ENCODE measurements at regions not wholly inside any gene's neighbourhood (a gene's known extent, or its start where the extent isn't known, plus 50 kb on each side); places are given as distances from the start of the nearest gene placed in this dataset.

DNA sequence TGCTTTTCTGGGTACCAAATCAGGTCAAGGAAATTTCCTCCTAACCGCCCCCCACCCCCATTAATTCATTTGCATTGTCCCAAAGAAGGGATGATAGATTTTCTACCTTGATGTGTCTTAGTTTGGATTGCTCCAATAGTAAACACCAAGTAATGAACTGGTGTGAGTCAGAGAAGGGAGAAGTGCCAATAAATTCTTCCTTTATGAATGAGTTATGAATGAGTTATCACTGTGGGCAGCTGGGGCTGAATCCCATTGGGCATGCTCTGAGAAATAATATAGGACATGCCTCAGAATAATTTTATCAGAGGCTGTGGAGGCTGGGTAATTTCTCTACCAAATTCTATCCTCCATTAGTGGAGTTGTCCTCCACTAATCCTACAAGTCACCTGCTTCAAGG, 277.9 kb upstream of the FLRT2 start:
- Mint-ChIP-seq H3K4me3 (no peak overlapping the region), H3K4me1 (peaks cover 37% of the 10 kb centered on the region), H3K27ac (no peak overlapping the region), H3K9me3 (peaks cover 4% of the 10 kb centered on the region), H3K27me3 (ENCODE audit: low read depth) (peaks cover 4% of the 10 kb centered on the region), H3K36me3 (ENCODE audit: low read depth) (no peaks in the 10 kb centered on the region)
- TF ChIP-seq, protein P1, sequence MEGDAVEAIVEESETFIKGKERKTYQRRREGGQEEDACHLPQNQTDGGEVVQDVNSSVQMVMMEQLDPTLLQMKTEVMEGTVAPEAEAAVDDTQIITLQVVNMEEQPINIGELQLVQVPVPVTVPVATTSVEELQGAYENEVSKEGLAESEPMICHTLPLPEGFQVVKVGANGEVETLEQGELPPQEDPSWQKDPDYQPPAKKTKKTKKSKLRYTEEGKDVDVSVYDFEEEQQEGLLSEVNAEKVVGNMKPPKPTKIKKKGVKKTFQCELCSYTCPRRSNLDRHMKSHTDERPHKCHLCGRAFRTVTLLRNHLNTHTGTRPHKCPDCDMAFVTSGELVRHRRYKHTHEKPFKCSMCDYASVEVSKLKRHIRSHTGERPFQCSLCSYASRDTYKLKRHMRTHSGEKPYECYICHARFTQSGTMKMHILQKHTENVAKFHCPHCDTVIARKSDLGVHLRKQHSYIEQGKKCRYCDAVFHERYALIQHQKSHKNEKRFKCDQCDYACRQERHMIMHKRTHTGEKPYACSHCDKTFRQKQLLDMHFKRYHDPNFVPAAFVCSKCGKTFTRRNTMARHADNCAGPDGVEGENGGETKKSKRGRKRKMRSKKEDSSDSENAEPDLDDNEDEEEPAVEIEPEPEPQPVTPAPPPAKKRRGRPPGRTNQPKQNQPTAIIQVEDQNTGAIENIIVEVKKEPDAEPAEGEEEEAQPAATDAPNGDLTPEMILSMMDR (IDR thresholded peaks at IDR 0.05; ENCODE audit: unreplicated experiment in 3 of 3) = no peak

DNA sequence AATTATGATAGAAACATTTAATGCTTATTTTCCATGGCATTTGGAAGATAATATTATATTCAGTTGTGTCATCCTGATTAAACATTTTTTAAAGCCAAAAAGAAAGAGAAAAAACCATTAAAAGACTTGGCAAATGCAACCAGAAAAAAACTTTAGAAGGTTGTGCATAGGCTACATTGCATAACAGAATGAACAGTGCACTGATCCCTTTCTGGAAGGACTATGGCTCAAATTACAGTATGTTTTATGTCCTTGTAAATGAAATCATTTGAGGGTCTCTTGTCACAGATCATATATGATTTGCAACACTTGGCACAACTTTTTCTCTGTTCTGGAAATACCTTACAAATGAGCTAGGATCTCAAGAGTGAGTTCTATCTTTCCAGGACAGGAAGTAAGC, 275.2 kb upstream of the FLRT2 start:
- Mint-ChIP-seq H3K9me3 (peaks cover 2% of the 10 kb centered on the region), H3K4me1 (peaks cover 20% of the 10 kb centered on the region), H3K27ac (no peak overlapping the region), H3K27me3 (ENCODE audit: low read depth) (no peaks in the 10 kb centered on the region), H3K4me3 (no peak overlapping the region), H3K36me3 (ENCODE audit: low read depth) (no peaks in the 10 kb centered on the region)
- TF ChIP-seq, protein P1 (IDR thresholded peaks at IDR 0.05; ENCODE audit: unreplicated experiment in 3 of 3) = no peak

DNA sequence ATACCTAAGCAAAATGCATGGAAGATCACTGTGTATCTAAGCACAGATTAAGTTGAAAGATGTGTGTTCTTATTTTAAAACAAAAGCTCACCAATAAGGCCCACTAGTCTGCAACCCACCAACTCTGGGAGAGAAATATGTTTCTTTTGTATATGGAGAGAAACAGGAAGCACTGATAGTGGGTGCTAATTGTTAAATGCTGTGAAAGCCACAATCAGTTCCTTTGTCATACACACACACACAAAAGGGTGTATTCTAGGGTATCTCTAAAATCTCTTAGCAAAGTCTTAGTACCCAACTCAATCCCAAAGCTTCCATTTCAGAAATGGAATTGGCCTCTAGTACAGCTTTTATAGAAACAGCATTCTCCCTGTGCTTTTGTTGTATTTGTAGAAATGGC, 272.7 kb upstream of the FLRT2 start:
- peaks cover 11% of the 10 kb centered on the region for H3K4me1 Mint-ChIP-seq
- H3K27ac Mint-ChIP-seq = no peak overlapping the region
- H3K4me3 Mint-ChIP-seq = no peak overlapping the region
- no peaks in the 10 kb centered on the region for H3K36me3 Mint-ChIP-seq (ENCODE audit: low read depth)
- H3K27me3 Mint-ChIP-seq (ENCODE audit: low read depth) = no peaks in the 10 kb centered on the region
- TF ChIP-seq, protein P1 (IDR thresholded peaks at IDR 0.05; ENCODE audit: unreplicated experiment in 3 of 3) = no peak
- peaks cover 2% of the 10 kb centered on the region for H3K9me3 Mint-ChIP-seq

DNA sequence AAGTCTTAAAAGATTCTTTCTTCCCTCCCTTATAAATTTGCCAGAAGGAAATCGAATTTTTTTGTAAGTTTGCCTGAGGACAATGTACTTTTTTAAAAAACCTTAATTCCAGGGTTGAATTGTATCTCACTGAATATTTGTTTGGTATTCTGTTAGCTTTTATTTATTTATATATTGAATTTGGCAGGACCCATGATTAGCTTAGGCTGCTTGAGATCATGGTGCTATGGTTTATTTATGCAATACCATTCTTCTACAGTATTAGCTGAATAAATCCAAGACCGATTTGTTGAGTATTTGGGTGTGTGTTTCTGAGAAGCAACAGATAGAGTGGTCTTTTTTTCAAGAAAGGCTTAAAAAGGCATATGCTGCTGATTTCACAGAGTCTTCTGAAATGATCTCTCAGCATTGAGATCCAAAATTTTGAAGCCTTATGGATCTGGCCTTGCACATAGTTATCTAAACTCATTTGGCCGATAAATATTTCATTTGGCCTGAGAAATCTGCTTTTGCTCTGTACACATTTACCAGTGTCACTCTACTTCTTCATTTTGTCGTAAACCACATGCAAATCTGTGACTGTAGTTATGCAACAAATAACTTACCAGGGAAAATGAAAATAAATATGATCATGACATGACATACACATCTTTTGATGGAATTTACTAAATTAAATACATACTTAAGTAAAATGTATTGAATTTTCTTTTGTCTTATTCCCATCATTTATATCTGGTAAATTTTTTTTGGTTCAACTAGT, 265.8 kb upstream of the FLRT2 start:
- Mint-ChIP-seq H3K27ac (no peak overlapping the region), H3K4me3 (no peak overlapping the region), H3K4me1 (no peaks in the 10 kb centered on the region), H3K36me3 (ENCODE audit: low read depth) (no peaks in the 10 kb centered on the region), H3K9me3 (no peaks in the 10 kb centered on the region), H3K27me3 (ENCODE audit: low read depth) (no peaks in the 10 kb centered on the region)
- TF ChIP-seq, protein P1 (IDR thresholded peaks at IDR 0.05; ENCODE audit: unreplicated experiment in 3 of 3) = no peak

DNA sequence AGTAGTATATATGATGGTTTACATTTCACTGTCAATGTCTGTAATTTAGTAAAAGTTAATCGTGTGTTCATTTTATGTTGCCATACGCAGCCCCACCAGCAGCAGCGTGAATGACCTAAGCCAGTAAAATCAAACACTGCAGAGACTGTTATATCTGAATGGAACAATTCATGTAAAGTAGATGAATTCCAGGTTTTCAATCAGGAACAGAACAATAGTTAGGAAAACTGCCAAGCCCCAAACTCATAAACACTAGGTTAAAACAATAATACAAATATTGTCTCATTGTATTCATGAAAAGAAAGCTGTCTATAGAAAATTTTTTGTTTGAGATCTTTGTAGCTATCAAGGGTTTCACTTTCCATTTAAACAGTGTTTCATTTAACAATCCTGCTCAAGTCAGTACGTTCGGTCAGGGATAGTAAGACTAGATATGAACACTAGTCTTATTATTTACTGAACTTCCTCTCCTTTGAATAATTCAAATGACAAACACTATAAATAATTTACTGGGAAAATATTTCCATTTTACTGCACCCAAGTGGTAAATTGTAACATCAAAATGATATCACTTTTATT, 256.8 kb upstream of the FLRT2 start:
- no peak overlapping the region for H3K27ac Mint-ChIP-seq
- H3K36me3 Mint-ChIP-seq (ENCODE audit: low read depth) = no peaks in the 10 kb centered on the region
- H3K4me3 Mint-ChIP-seq = no peak overlapping the region
- no peaks in the 10 kb centered on the region for H3K27me3 Mint-ChIP-seq (ENCODE audit: low read depth)
- TF ChIP-seq, protein P1 (IDR thresholded peaks at IDR 0.05; ENCODE audit: unreplicated experiment in 3 of 3) = no peak
- H3K9me3 Mint-ChIP-seq = no peaks in the 10 kb centered on the region
- no peaks in the 10 kb centered on the region for H3K4me1 Mint-ChIP-seq

DNA sequence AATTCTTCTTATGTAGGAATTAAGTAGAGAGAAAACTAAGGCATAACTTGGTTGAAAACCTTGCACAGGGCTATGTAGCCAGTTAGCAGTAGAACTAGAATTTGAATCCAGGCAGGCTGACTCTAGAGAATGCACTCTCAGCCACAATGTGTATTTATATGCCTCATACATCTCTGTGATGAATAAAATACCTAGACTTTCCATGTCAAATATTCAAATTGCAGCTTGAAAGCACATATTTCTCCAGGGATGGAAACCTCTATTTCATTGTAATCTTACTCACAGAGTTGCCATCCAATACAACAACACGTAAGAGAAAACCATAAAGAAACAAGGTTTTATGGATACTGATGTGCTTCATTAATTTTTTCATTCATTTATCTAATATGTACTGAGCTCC, 256.0 kb upstream of the FLRT2 start:
- peaks cover 4% of the 10 kb centered on the region for H3K27me3 Mint-ChIP-seq (ENCODE audit: low read depth)
- H3K36me3 Mint-ChIP-seq (ENCODE audit: low read depth) = no peaks in the 10 kb centered on the region
- TF ChIP-seq, protein P1 (IDR thresholded peaks at IDR 0.05; ENCODE audit: unreplicated experiment in 3 of 3) = no peak
- H3K4me3 Mint-ChIP-seq = no peak overlapping the region
- H3K9me3 Mint-ChIP-seq = no peaks in the 10 kb centered on the region
- H3K4me1 Mint-ChIP-seq = no peaks in the 10 kb centered on the region
- no peak overlapping the region for H3K27ac Mint-ChIP-seq
